Motor neuron (in vitro differentiated cells): ENCODE measurements at regions not wholly inside any gene's neighbourhood (a gene's known extent, or its start where the extent isn't known, plus 50 kb on each side); places are given as distances from the start of the nearest gene placed in this dataset.
"Not testable (repeated sequence)": the region's sequence is repeated elsewhere in the genome, so short reads cannot be mapped to it uniquely, and the experiment has no call there.

Experiments
- ATAC-seq, 8 experiments: fragments of 200-7000 bp; cut with Tn5 transposase; replicated peaks in 6 of 8; 2 replicates each; pipeline ENCODE4 v1.8.0; 2021; ENCODE audit warnings: mild to moderate bottlenecking in 8 of 8, moderate library complexity in 8 of 8
- H3K27ac ChIP-seq, 2 donors: fragments of 250-450 bp; sonication (Bioruptor Pico); 2 replicates each; pipeline ENCODE4 v1.9.0; 2021; ENCODE audit warnings: antibody characterized with exemption in 2 of 2, mild to moderate bottlenecking in 2 of 2, moderate library complexity in 1 of 2
- H3K4me1 ChIP-seq, 2 donors: fragments of 250-450 bp; sonication (Bioruptor Pico); replicated peaks in 1 of 2; 2 replicates each; pipeline ENCODE4 v1.6.1; 2021; ENCODE audit warnings: antibody characterized with exemption in 2 of 2, mild to moderate bottlenecking in 2 of 2, moderate library complexity in 1 of 2
- H3K4me3 ChIP-seq, 5 donors: fragments of 250-450 bp; sonication (Bioruptor Pico); 2 replicates each; pipeline ENCODE4 v1.9.0; 2021; ENCODE audit warnings: antibody characterized with exemption in 5 of 5, mild to moderate bottlenecking in 5 of 5, moderate library complexity in 4 of 5
- WGBS, 10 experiments: fragments of 450-650 bp; shearing (Covaris generic); methylation state at CpG; one replicate each; pipeline ENCODE4 v1.0.0; 2022; 5-methylcytosine and 5-hydroxymethylcytosine counted together
- in situ Hi-C, 9 experiments: fragments of 400-800 bp; cut with MboI; loops; one replicate each; pipeline ENCODE4 v1.15.0; 2021; ENCODE audit warnings: low sequenced_read_pairs in 9 of 9, low pct_unique_long_range_greater_than_20kb in 2 of 9; ENCODE audit not compliant: unreplicated experiment in 9 of 9

DNA sequence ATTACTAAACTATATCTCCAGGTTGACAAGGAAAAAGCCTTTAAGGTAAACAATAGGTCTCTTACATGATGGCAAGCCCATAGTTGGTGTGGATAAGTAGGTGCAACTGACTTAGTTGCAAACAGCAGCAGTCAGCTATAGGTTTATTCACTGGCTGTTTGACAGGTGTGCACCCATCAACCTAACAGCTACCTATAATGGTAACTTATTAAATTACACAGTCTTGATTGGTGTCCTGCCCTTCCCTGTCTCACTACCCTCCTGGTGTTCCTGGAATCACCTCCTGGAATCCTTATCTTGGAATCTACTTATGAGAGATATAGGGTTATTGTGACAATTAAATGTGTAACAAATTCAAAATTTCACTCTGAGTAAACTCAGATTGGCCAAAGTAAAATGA lies 467.8 kb upstream of the UBE2E2 start:
- Histone ChIP-seq H3K27ac (no peak overlapping the region), H3K4me3 (no peak overlapping the region), H3K4me1 (no peaks in the 10 kb centered on the region)
- no peak for ATAC-seq
- in situ Hi-C loops = no loop called here

DNA sequence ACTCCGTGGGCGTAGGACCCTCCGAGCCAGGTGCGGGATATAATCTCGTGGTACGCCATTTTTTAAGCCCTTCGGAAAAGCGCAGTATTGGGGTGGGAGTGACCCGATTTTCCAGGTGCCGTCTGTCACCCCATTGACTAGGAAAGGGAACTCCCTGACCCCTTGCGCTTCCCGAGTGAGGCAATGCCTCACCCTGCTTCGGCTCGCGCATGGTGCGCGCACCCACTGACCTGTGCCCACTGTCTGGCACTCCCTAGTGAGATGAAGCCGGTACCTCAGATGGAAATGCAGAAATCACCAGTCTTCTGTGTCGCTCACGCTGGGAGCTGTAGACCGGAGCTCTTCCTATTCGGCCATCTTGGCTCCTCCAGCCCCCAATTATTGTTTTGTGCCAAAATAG lies 459.7 kb upstream of the UBE2E2 start:
- ATAC-seq, H3K27ac ChIP-seq, H3K4me1 ChIP-seq, in situ Hi-C loops, H3K4me3 ChIP-seq: not testable (repeated sequence)
- WGBS, 10 experiments = 40 to 67% (median 52%) methylated on average over 1 to 9 of the region's 22 CpGs; no CpG with 5 or more reads in 6 of the 10 experiments

DNA sequence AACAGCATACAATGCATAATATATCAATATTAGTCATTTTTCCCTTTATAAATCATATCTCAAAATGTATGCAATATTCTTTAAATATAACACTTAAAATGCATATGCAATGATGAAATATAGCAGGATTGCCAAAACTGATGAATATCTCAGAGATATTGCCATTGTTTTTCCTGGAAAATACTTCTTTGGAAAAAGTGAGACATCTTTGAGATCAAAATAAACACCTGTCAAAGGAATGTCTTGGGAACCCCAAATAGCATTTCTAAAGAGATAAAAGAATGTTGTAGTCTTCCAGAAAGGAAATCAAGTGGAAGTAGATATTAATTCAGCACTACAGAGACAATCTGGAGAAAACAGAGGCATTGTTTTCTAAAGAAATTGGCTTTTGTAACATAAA lies 457.8 kb upstream of the UBE2E2 start:
- Histone ChIP-seq H3K27ac (no peak overlapping the region), H3K4me1 (peaks cover 0 to 5% of the 10 kb centered on the region in 2 donors), H3K4me3 (no peak overlapping the region)
- ATAC-seq = no peak
- in situ Hi-C loops = no loop called here

DNA sequence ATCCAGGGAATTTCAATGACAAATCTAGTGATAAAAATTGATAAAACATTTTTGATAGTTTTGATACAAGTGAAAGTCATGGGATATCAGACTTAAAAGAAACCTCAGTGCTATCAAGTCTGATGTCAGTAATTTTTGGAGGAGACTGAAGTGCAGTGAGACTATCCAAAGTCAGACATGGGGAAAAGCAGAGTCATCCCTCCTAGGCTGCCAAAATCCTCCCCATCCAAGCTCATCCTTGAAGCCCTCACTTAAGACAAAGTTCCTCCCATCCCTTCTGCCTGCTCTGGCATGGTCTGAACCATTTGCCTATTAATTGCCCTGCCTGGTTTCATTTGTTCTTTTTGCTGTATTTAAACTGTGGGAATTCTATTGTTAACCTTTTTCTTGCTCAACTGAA lies 456.9 kb upstream of the UBE2E2 start:
- peaks cover 0 to 5% of the 10 kb centered on the region in 2 donors for H3K4me1 ChIP-seq
- in situ Hi-C loops = no loop called here
- H3K4me3 ChIP-seq = no peak overlapping the region
- ATAC-seq = no peak
- H3K27ac ChIP-seq = no peak overlapping the region

DNA sequence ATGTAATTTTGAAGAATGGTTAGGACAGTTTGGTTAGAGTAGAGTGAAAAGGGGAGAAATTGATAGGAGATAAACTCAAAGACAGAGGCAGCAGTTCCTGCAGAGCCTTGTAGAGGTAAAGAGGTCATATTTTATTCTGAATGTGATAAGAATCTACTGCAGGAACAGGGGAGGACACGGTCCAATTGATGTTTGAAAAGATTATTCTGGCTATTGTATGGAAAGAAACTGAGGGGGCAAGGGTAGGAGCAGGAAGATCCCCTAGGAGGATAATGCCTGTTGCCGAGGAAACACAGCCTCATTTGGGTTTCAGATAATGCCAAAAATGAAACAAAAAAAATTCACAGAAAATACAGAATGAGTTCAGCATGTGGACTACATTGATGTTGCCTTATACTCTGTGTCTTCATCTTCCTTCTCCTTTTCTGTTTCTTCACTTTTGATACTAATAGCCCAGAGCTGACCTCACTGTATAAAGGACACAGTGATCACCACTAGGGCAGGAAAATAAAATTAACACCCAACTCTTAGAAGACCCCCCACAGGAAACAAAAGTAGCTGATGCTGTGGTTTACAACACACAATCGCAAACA lies 454.6 kb upstream of the UBE2E2 start:
- ATAC-seq = no peak
- in situ Hi-C loops = no loop called here
- WGBS, 10 experiments = 23 to 100% (median 49%) methylated on average over 1 to 3 of the region's 3 CpGs
- no peak overlapping the region for H3K27ac ChIP-seq
- H3K4me1 ChIP-seq = peaks cover 0 to 5% of the 10 kb centered on the region in 2 donors
- H3K4me3 ChIP-seq = no peak overlapping the region

DNA sequence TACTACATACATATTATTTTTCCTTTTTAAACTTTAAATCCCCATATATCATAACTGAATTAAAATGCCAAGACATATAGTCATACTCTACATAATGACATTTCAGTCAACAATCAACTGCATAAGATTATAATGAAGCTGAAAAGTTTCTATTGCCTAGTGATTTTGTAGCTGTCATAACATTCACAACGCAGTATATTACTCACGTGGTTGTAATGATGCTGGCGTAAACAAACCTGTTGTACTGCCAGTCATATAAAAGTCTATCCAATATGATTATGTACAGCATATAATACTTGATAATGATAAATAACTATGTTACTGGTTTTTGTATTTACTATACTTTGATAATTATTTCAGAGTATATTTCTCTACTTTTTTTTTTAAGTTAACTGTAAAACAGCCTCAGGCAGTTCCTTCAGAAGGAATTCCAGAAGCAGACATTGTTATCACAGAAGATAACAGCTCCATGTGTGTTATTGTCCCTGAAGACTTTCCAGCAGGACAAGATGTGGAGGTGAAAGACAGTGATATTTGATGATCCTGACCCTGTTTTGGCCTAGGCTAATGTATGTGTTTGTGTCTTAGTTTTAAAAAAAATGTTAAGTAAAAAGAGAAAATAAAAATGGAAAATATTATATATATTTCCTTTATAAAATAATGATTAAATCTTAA lies 443.4 kb upstream of the UBE2E2 start:
- ATAC-seq = no peak
- in situ Hi-C loops = no loop called here
- Histone ChIP-seq H3K27ac (no peak overlapping the region), H3K4me3 (no peak overlapping the region), H3K4me1 (no peaks in the 10 kb centered on the region)
- 50 to 100% (median 88%) methylated on average over 1 to 3 of the region's 3 CpGs; no CpG with 5 or more reads in 3 of the 10 experiments for WGBS, 10 experiments

DNA sequence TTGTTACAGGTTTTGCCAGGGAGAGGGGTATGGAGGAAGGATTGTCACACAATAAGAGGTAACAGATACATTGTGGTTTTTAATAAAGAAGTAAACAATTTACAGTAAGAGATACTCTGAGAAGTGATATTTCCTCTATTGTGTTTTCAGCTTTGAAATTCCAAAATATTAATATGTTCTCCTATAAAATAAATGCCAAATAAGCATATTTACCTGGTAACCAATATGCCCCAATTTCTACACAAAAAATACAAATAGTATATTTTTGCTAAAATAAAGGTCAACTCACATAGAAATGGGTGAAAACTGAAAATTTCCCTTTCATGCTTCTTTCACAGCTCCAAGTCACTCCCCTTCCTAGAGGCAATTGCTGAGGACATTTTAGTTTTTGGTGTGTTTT lies 437.4 kb upstream of the UBE2E2 start:
- no peak for ATAC-seq
- Histone ChIP-seq H3K4me1 (no peaks in the 10 kb centered on the region), H3K27ac (no peak overlapping the region), H3K4me3 (no peak overlapping the region)
- in situ Hi-C loops = no loop called here

DNA sequence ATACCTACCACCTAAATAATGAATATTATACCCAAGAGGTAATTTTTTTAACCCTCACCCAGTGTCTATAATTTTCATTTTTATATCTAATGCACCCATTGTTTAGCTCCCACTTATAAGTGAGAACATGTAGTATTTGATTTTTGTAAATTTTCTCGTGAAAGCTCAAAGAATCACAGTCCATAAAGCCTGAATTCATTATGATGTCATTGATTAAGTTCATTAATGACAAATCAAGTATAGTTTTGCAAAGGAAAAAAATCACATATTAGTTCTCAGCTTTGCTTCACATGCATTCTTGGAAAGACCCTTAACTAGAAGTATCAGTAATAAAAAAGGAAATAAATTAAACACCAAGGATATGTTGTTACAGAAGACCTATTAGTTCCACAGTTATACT lies 425.3 kb upstream of the UBE2E2 start:
- H3K27ac ChIP-seq = no peak overlapping the region
- in situ Hi-C loops = no loop called here
- no peaks in the 10 kb centered on the region for H3K4me1 ChIP-seq
- ATAC-seq = no peak
- 0 to 94% (median 29%) methylated on average over 1 of the region's 1 CpG; no CpG with 5 or more reads in 1 of the 10 experiments for WGBS, 10 experiments
- H3K4me3 ChIP-seq = no peak overlapping the region

DNA sequence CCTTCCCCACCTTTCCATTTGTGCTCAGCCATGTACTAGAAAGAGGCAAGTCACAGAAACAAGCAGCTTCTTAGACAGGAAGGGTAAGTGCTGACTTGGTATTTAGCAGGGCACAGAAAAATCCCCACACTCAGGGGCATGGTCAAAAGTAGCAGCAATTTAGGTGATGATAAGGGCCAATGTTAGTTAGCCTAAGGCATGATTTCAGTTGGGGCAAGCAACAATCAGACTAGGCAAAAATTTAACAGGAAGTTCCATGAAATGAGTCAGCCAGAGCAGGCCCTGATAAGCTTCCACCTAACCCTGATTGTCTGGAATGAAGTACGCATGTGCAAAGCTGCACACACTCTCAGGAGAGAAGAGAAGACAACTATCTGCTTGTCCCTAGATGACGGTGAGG lies 423.4 kb upstream of the UBE2E2 start:
- Histone ChIP-seq H3K27ac (no peak overlapping the region), H3K4me3 (no peak overlapping the region), H3K4me1 (no peaks in the 10 kb centered on the region)
- 0 to 100% (median 54%) methylated on average over 1 to 2 of the region's 2 CpGs; no CpG with 5 or more reads in 2 of the 10 experiments for WGBS, 10 experiments
- ATAC-seq = no peak
- in situ Hi-C loops = no loop called here

DNA sequence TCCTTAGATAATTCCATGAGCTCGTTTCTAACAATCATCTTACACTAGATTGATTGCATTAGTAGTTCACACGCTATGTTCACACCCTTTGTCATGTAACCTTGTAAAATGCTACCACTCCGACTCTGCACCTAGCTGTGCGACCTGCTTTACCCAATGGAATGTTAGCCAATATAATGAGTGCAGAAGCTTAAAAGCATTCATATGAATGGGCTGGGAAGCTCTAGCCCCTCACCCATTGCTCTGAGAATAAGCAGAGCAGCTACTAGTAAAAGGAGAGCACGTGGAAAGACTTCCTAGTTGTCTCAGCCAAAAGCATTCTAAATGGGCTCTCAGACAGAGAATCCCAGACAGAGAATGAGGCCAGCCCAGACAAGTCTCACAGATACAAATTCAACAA lies 410.6 kb upstream of the UBE2E2 start:
- no peak overlapping the region for H3K4me3 ChIP-seq
- 15 to 81% (median 68%) methylated on average over 3 to 5 of the region's 5 CpGs for WGBS, 10 experiments
- no peaks in the 10 kb centered on the region for H3K4me1 ChIP-seq
- ATAC-seq = no peak
- in situ Hi-C loops = no loop called here
- no peak overlapping the region for H3K27ac ChIP-seq

DNA sequence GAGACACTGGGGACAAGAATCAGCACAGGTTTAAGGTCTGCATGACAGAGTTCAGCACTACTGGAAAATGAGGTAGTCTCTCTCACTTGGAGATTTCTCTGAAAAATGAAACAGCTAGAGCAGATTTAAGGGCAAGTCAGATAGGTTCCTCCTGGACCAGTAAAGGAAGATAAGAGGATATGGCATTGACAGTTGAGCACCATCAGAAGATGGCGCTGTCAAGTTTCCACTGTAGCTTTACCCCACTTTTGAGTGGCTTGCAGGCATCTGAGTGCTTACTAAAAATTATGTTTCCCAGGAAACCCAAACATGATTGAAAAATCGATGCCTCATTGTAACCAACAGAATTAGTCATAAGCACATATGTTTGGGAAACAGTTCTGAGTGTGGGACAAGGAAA lies 407.2 kb upstream of the UBE2E2 start:
- Histone ChIP-seq H3K4me3 (no peak overlapping the region), H3K4me1 (no peaks in the 10 kb centered on the region), H3K27ac (no peak overlapping the region)
- in situ Hi-C loops = no loop called here
- no peak for ATAC-seq
- 10 to 90% (median 80%) methylated on average over 1 to 2 of the region's 2 CpGs; no CpG with 5 or more reads in 3 of the 10 experiments for WGBS, 10 experiments

DNA sequence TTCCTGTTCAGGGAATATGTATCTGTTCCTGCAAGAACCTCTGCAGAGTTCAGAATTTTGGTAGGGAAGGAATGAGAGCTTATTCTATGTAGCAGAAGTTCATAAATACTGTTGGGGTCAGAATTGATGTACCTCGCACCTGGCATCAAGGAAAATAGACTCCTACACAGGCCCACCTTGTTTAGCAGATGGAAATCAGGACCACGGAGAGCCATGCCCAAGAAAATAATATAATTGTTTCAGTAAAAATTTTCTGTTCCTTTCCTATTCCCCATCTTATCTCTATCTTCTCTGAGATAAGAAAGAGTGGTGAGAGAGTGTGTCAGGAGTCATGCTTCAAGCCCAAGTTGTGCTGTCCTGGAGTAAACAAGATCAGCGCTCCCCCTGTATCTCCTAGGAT lies 404.7 kb upstream of the UBE2E2 start:
- no peak overlapping the region for H3K4me3 ChIP-seq
- in situ Hi-C loops = no loop called here
- no peak for ATAC-seq
- H3K27ac ChIP-seq = no peak overlapping the region
- H3K4me1 ChIP-seq = no peaks in the 10 kb centered on the region
- WGBS, 10 experiments = 0 to 100% (median 70%) methylated on average over 1 to 3 of the region's 3 CpGs

DNA sequence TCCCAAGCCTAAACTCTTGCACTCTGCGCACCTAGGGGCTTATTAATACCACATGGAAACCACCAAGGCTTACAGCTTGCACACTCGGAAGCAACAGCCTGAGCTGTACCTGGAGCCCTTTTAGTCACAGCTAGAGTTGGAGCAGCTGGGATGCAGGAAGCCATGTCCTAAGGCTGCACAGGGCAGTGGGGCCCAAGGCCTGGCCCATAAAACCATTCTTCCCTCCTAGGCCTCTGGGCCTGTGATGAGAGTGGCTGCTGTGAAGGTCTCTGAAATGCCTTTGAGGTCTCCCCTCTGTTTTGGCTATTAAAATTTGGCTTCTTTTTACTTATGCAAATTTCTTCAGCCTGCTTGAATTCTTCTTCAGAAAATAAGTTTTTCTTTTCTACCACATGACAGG lies 383.9 kb upstream of the UBE2E2 start:
- H3K4me1 ChIP-seq = no peaks in the 10 kb centered on the region
- no peak overlapping the region for H3K27ac ChIP-seq
- H3K4me3 ChIP-seq = no peak overlapping the region
- WGBS, 10 experiments = 100% methylated on average over 1 to 2 of the region's 2 CpGs; no CpG with 5 or more reads in 8 of the 10 experiments
- in situ Hi-C loops = no loop called here
- no peak for ATAC-seq

DNA sequence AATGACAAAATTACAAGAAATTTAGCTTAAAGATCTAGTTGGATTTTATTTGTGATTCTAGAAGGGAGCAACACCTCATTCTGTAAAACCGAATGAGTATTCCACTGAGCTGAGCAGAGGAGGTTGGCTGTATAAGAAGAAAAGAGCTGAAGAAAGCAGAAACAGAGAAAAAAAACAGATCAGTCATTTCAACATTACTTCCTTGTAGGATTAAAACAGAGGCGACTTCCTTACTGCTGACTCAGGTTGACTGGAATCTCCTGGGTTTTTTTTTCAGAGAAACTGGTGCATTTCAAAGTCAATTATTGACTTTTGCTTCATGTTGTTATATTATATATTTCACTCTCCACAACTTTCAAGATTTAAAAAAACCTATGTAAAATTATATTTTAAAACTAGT lies 368.1 kb upstream of the UBE2E2 start:
- 0 to 45% (median 19%) methylated on average over 1 to 2 of the region's 2 CpGs for WGBS, 10 experiments
- ATAC-seq = peak in 1 of 8 experiments; percentile 23
- Histone ChIP-seq H3K4me1 (no peaks in the 10 kb centered on the region), H3K4me3 (no peak overlapping the region), H3K27ac (no peak overlapping the region)
- in situ Hi-C loops = no loop called here
